HPDE6-E6E7 (cell line): ENCODE measurements at regions not wholly inside any gene's neighbourhood (a gene's known extent, or its start where the extent isn't known, plus 50 kb on each side); places are given as distances from the start of the nearest gene placed in this dataset.
"Not testable (repeated sequence)": the region's sequence is repeated elsewhere in the genome, so short reads cannot be mapped to it uniquely, and the experiment has no call there.

Source experiments
- DNase-seq: peaks from one replicate; pipeline ENCODE4 v3.0.0; 2011; ENCODE audit warnings: missing footprints; ENCODE audit errors: extremely low spot score

GRCh38 chr12:34097213-34097612, 74.9 kb downstream of the ALG10 start:
- no peak for DNase-seq

DNA sequence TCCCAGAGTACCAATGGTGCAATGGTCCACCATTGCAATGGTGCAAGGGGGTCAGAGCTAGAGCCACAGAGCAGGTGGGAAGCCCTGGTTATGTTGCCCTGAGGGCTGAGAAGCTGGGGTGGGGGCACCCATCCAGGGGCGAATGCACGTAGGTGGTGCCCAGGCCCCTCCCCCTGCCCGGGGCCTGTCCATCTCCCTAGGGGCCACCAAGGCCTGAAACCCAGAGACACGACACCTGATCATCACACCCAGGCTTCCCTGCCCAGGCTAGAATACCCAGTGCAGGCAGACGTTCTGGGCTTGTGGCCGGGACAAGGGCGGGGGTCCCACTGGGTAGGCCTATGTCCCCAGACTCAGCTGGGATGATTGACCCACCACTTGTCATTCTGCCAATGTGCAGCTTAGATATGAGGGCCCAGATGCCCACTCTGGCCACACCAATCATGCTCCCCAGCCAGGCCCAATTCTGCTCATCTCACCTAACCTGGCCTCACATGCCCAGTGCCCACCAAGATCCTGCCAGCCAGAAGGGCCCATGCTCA, 83.2 kb downstream of the ALG10 start:
- DNase-seq = no peak

DNA sequence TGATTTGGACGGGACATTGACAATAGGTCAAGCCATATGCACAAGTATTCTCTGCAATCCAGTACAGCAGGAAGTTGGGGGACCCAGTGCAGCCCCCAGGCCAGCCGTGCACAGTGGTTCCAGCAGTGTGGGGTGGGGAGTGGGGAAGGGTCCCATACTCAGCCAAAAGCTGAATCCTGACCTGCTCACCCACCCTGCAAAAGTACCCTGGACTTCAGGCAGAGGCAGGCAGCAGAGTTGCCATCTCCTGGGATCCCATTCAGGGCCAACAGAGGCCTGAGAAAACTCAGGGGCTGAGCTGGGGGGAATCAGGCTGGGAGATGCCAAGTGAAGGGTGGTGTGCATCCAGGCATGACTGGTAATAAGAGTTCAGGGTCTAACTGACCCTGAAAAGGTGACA, 83.9 kb downstream of the ALG10 start:
- no peak for DNase-seq

- no peak for DNase-seq
Measured at GRCh38 chr12:34107016-34107415, 84.7 kb downstream of the ALG10 start.

GRCh38 chr12:34107781-34108404, 85.6 kb downstream of the ALG10 start:
- DNase-seq = no peak

DNA sequence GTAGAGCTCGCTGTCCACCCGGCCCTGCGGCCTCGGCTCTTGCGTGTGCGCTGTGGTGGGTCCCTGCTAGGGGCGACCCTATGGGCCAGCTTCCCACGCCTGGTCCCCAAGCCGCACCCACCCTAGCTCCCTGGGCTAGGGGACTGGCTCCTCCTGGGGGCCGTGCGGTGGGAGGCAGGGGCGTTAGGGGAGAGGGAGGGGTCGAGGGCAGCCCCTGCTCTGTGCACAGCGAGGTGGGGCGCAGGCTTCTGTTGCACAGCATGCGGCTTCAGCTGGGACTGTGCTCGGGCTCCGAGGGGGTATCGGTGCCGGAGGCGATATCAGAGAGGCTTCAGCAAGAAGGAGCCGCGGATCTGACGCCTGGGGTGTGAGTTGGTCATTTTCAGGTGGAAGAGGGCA, 86.1 kb downstream of the ALG10 start:
- no peak for DNase-seq

DNA sequence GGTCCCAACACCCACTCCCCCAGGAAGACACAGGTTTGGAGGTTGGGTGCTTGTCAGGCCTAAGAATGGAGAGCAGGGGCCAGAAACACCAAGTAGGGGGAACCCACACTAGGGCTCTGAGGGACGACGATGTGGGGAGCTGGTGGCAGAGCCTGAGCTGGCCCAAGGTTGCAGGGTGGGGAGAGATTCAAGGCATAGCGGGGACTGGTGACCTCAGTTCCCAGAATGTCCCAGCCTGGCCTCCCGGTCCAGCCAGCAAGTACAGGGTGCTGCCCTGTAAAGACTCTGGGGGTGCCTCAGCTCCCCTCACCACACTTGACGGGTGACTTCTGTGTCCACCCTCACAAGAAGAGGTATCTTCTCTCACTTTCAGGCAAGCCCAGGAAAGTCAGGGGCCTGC, 86.7 kb downstream of the ALG10 start:
- no peak for DNase-seq

- DNase-seq = no peak
Measured at GRCh38 chr12:34109390-34109789, 87.1 kb downstream of the ALG10 start.

GRCh38 chr12:34109909-34110531, 87.7 kb downstream of the ALG10 start:
- not testable (repeated sequence) for DNase-seq

DNA sequence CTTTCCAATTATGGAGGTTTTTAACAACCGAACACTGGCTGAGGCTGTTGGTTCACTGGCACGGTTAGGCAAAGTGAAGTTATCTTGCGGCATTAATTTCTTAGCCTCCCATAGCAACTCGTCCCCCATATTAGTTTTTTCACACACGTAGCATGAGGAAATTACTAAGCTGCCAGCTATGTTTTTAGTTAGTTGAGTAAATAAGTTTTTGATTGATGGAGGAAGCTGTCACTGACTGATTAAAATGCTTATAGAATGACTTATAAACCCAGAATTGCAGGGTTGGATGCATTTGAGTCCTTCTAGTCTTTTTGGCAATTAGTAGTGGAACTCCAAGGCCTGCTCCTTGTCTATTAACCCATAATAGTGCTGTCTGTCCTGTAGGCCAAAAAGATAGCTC, 97.1 kb downstream of the ALG10 start:
- no peak for DNase-seq

DNA sequence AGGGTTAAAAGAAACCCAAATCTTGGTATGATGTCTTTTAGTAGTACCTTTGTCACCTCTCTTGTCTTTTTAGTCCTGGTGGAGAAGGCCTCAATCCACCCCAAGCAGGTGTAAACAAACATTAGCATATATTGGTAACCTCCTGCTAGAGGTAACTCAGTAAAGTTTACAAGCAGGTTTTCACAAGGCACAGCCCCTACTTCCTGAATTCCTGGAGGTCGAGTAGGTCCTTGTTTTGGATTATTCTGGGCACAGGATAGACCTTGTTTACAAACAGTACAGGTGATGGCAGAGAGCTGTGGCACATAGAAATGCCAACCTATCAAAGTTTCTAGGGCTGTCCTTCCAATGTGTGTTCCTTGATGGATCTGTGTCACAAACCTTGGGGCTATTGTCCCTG, 99.1 kb downstream of the ALG10 start:
- DNase-seq = no peak

GRCh38 chr12:34123092-34123491, 100.8 kb downstream of the ALG10 start:
- DNase-seq = peak; percentile 41

GRCh38 chr12:34124608-34125007, 102.3 kb downstream of the ALG10 start:
- no peak for DNase-seq

GRCh38 chr12:34126239-34126641, 103.9 kb downstream of the ALG10 start:
- DNase-seq = no peak

- DNase-seq = no peak
Measured at GRCh38 chr12:34126805-34127204, 104.5 kb downstream of the ALG10 start.

GRCh38 chr12:34127379-34127778, 105.1 kb downstream of the ALG10 start:
- DNase-seq = not testable (repeated sequence)

GRCh38 chr12:34142430-34142829, 120.1 kb downstream of the ALG10 start:
- no peak for DNase-seq

- no peak for DNase-seq
Measured at GRCh38 chr12:34151019-34151418, 128.7 kb downstream of the ALG10 start.

DNA sequence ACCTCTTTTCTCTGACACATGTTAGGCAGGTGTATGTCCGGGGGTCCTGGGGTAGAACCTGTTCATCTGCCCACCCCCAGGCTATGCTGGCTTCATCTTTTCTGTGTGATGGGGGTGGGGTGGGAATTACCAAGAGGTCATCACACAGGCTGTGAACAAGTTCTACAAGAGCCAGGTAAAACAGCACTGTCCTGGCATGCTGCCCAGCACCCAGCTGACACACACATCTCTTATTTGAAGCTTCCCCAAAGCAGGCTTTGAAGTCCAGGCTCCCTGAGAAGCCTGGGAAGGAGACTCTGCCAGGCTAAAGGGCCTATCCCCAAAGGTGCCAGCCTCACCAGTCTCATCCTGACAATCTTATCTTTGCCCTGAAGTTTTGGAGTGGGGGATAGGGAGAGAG, 141.1 kb downstream of the ALG10 start:
- DNase-seq = no peak

DNA sequence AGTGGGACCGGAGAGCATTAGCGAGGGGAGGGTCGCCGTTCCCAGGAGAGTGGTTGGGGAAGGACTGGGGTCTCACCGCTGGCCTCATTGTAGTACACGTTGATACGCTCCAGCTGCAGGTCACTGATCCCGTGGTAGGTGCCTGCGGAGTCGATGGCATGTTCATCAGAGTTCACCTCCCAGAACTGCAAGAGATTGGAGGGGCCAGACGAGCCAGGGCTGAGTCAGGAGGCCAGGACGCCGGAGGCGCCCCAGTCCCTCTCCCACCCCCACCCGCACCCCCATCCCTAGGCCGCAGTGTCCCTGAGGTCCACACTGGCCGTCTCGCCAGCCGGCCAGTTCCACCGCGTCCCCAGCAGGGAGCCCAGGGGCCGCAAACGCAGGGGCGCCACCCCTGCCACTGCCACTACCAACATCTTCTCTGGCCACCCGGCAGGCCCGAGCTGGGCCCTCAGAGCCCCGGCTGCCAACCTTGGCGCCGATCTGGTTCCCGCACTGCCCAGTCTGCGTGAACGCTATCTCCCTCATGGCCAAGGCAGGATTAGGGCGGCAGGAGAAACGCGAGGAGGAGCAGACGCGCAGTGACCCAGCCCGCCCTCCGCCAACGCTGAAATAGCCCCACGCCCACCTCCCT, 144.2 kb downstream of the ALG10 start:
- DNase-seq = no peak

- not testable (repeated sequence) for DNase-seq
Measured at GRCh38 chr12:34168507-34168906, 146.2 kb downstream of the ALG10 start.

- no peak for DNase-seq
Measured at GRCh38 chr12:34186492-34186891, 164.2 kb downstream of the ALG10 start.

DNA sequence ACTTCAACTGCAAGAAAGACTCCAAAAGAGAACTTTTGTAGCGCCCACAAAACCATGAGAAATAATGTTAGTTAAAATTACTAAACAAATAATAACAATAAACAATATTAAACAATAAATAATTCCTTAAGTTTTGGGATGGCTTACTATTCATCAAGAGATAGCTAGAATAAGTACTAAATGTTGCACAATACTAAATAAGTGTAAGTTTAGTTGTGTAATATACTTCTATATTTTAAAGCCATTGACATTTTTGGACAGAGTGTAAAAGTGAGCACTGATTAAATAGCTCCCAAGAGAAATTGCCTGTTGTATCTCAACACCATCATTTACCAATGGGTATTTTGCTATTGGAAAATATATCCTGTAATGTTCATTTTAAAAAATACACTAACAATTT, 166.7 kb downstream of the ALG10 start:
- DNase-seq = no peak
